GM21619 (cell line): ENCODE measurements at regions not wholly inside any gene's neighbourhood (a gene's known extent, or its start where the extent isn't known, plus 50 kb on each side); places are given as distances from the start of the nearest gene placed in this dataset.
A peak's percentile ranks its signal among the peaks of the same experiment; 100 is the strongest.
"Not testable (repeated sequence)": the region's sequence is repeated elsewhere in the genome, so short reads cannot be mapped to it uniquely, and the experiment has no call there.

ENCODE experiments used
- ATAC-seq: cut with Tn5 transposase; IDR thresholded peaks from one replicate; pipeline ENCODE4 v1.9.1; 2021; ENCODE audit not compliant: unreplicated experiment

DNA sequence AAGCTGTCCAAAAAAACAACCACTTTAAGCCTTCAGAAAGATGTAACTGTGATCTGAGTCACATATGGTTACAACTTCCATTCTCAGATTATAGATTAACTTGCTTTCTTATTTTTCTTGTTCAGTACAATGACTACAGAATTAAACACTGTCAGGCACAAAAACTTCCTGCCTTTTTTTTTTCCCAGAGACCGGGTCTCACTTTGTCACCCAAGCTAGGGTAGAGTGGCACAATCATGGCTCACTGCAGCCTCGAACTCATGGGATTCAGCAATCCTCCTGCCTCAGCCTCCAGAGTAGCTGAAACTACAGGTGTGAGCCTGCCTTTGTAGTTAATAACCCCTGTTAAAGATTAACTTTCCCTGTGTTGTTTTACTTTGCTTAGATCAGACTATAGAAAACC is 163.2 kb downstream of the AVL9 start:
- peak; percentile 77 for ATAC-seq

DNA sequence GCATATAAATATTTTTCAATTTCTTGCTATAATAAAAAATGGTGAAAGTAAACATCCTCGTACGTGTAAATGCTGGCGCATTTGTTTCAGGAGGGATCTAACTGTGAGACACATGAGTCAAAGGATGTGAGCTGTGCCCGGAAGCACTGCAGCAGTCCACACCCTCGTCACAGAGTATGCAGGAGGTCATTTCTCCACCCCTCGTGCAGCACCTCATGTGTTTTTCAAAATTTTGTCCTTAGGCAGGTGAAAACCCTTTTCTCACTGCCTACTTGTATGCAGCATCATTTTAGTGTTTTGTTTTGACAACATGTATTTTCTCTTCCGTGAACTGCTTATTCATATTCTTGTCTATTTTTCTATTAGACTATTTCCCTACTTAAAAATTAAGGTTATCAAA is 162.7 kb downstream of the AVL9 start:
- peak; percentile 58 for ATAC-seq

DNA sequence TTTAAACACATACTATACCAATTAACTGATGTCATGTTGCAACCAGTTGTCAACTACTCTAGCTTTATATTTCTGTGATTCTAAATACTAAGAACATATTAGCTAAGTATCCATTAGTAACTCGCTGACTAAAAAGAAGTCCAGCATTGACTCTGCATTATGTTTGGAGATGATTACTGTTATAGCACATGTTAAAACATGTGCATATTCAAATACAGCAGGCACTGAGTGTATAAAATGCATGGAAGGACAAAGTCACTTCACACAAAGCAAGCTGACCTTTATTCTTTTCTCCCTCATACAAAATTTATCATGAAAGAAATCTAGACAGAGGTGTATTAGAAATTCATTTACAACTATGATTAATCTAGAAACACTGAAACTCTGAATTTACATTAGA is 159.3 kb downstream of the AVL9 start:
- ATAC-seq: not testable (repeated sequence)

DNA sequence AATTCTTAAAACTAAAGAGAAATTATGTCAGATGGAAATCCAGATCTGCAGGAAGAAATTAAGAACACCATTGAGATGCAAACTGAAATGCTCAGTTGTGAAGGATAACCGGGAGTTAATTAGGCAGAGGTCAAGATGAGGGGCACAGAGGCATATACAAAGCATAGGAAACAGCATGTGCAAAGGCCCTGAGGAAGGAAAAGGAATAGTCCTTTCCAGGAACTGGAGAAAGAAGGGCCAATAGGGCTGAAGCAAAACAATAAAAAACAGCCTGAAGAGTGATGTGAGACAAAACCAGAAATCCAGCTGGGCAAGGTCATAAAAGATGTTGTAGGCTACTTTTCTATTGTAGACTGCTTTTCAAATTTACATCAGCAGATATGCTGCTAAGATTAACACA is 155.1 kb downstream of the AVL9 start:
- ATAC-seq: not testable (repeated sequence)

DNA sequence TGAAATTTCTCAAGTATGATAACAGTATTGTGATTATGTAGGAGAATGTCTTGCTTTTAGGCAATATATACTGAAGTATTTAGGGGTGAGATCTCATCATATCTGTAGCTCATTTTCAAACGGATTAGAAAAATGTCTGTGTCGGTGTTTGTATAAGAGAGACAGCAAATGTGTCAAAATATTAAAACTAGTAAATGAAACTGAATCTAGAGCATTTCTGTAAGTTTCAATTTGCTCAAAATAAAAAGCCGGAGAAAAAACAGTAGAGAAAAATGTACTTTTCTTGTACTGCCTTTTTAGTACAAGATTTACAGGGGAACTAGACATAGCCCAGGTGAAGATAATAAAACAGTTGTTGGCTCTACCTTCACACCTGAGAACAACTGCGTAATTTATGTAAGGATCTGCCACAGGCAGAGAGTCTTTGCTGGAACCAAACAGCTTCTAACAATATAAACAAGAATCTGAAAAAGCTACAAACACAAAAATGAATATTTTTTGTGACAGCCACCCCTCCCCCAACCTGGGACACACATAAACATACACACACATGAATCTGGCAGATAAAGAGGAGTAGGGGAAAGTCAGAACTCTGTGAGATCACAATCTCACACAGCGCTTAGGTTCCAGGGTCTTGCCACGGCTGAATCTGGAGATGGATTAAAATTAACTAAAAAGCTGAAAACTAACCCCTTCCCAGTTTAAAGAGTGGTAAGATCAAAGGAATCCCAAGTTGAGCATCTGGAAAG is 153.3 kb downstream of the AVL9 start:
- no peak for ATAC-seq

DNA sequence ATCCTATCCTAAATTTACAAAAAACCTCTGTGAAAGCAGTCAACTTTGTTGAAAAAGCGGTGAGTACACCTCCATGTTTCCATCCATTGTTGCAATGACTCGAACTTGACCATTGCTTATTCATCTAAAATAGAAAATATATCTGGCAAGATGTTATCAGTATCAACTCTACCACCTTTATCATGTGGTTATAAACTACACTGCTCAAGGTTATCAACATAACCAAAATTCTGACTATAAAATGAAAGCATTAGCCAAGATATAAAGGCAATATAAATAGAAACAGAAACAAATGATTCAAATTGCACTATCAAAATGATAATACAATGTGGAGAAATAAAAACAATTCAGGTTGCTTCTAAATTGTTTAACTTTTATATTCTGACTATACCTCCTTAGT is 150.0 kb downstream of the AVL9 start:
- not testable (repeated sequence) for ATAC-seq

DNA sequence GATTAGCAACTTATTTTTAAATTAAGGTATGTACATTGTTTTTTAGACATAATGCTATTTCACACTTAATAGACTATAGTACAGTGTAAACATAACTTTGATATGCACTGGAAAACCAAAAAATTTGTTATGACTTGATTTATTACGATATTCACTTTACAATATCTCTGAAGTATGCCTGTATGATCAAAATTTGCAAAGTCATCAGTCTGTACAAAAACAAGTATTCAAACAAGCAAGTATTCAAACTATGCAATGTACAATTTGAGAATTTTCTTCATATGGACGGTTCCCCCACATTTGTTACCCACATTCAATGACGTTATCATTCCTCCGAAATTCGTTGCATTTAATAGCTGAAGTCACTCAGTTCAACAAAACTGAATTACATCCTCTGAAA is 147.9 kb downstream of the AVL9 start:
- ATAC-seq: no peak

DNA sequence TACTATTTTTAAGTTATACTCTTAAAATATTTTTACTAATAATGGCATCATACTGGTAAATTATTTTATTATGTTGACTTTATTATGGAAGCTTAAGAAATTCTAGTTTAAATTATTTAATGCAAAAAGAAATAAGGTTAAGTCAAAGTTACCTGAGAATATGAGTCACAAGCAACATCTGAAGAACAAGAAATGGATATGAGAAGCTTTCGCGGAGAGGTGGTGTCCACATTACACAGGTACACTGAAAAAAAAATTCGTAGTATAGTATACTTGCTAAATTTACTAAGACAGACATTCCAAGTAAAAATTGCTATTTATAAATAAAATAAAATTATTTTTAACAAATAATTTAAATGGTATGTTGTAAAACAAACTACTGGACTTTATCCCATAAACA is 143.8 kb downstream of the AVL9 start:
- peak; percentile 18 for ATAC-seq

DNA sequence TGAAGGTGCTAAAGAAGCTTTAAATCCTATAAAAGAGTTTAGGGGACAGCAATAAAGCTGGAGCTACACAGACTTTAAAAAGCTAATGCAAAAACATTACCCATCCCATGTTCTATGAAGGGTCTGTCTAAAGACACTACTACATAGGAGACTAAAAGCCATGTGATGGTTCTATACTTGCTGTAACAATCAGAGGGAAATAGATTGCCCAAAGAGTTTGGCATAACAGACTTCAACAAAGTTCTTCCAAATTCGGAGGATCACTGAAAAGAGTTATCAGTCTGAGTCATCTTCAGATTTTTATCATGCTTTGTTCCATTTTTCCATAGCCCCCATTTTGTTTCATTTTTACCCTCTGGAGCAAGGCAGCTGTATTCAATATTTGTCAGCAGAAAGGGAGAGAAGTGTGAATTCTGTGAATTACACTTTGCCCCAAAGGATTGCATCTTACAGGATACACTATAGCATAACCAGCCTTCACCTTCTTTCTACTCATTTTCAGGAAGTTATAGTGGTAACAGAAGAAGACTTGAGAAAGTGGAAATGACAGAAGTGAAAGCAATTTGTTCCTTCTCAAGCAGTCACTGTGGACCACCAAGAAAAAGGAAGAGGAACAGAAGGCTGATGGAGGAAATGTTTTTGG is 143.3 kb downstream of the AVL9 start:
- ATAC-seq: peak; percentile 96
